HCT116 (cell line): ENCODE measurements at regions not wholly inside any gene's neighbourhood (a gene's known extent, or its start where the extent isn't known, plus 50 kb on each side); places are given as distances from the start of the nearest gene placed in this dataset.

Experiments
- ATAC-seq: fragments of 200-7000 bp; cut with Tn5 transposase; 2 replicates; pipeline ENCODE4 v1.9.1; 2020; ENCODE audit warnings: mild to moderate bottlenecking, moderate library complexity
- BruUV-seq: library from RNA; stranded (reverse); fragments of 400-500 nt; replicated peaks from 2 replicates; lab custom pipeline; 2021; lab: Mats Ljungman, UMichigan
- CTCF ChIA-PET: fragments of 300-600 bp; sonication (Branson Sonifier 250); formaldehyde crosslinking; loops from one replicate; lab custom pipeline; 2021; ENCODE audit warnings: antibody characterized with exemption; lab: Charles Lee
- POLR2A ChIA-PET: fragments of 300-600, 350-600 bp; sonication (Branson Sonifier 250); formaldehyde crosslinking; loops from one replicate; lab custom pipeline; 2021; ENCODE audit warnings: antibody characterized with exemption; lab: Charles Lee
- RAD21 ChIA-PET, 2 experiments: fragments of 300-600 bp; sonication (Branson Sonifier 250); formaldehyde crosslinking; loops; one replicate each; lab custom pipeline; 2023; ENCODE audit warnings: low total read pairs in 2 of 2; ENCODE audit not compliant: uncharacterized antibody in 2 of 2, unreplicated experiment in 2 of 2, low non-redundant PET in 1 of 2; lab: Charles Lee
- DNase-seq: peaks from one replicate; pipeline ENCODE4 v3.0.0-alpha.2; 2010; ENCODE audit warnings: low read depth, low spot score
- H2AFZ ChIP-seq: fragments of 200-600 bp; shearing (Covaris generic), sonication (generic); 2 replicates; pipeline ENCODE4 v1.6.1; 2017; ENCODE audit warnings: low read depth, mixed run types, mixed read lengths, antibody characterized with exemption, low read length; ENCODE audit not compliant: poor library complexity, severe bottlenecking
- H3K27ac ChIP-seq: 2 replicates; pipeline ENCODE4 v1.5.1; 2012; ENCODE audit warnings: low read depth, low read length
- H3K27me3 ChIP-seq: fragments of 200-600 bp; sonication (generic); 2 replicates; pipeline ENCODE4 v1.6.1; 2016; ENCODE audit warnings: mixed run types, low read length, mixed read lengths; ENCODE audit not compliant: insufficient read depth
- H3K36me3 ChIP-seq, 2 experiments: fragments of 200-500 bp in 1 of 2; fragments of 200-600 bp in 1 of 2; sonication (Bioruptor generic) in 1 of 2; sonication (generic) in 1 of 2; 2 replicates each; pipeline versions ENCODE4 v1.5.1 to v1.6.1; 2014 to 2016; ENCODE audit warnings: low read length in 2 of 2, inconsistent platforms in 1 of 2, mixed read lengths in 1 of 2, mixed run types in 1 of 2; ENCODE audit not compliant: insufficient read depth in 2 of 2, control insufficient read depth in 1 of 2
- H3K4me1 ChIP-seq, 2 experiments: fragments of 200-600 bp in 1 of 2; sonication (generic) in 1 of 2; 2 replicates each; pipeline versions ENCODE4 v1.5.1 to v1.6.1; 2012 to 2017; ENCODE audit warnings: low read length in 2 of 2, inconsistent platforms in 1 of 2, mild to moderate bottlenecking in 1 of 2, mixed read lengths in 1 of 2, mixed run types in 1 of 2, moderate library complexity in 1 of 2; ENCODE audit not compliant: insufficient read depth in 2 of 2, control insufficient read depth in 1 of 2
- H3K4me2 ChIP-seq: fragments of 200-600 bp; sonication (generic); 2 replicates; pipeline ENCODE4 v1.6.1; 2017; ENCODE audit warnings: mixed run types, low read length, mixed read lengths
- H3K4me3 ChIP-seq, 2 experiments: fragments of 200-600 bp in 1 of 2; sonication (generic) in 1 of 2; replicated peaks in 1 of 2; 2 replicates each; pipeline ENCODE4 v1.5.1; 2011 to 2016; ENCODE audit warnings: low read length in 2 of 2, control low read depth in 1 of 2, low read depth in 1 of 2, mild to moderate bottlenecking in 1 of 2, mixed read lengths in 1 of 2, mixed run types in 1 of 2
- H3K79me2 ChIP-seq: fragments of 200-600 bp; sonication (generic); 2 replicates; pipeline ENCODE4 v1.6.1; 2017; ENCODE audit warnings: mild to moderate bottlenecking, mixed run types, low read length, moderate library complexity, mixed read lengths; ENCODE audit not compliant: insufficient read depth
- H3K9ac ChIP-seq: fragments of 200-600 bp; sonication (generic); 2 replicates; pipeline ENCODE4 v1.6.1; 2016; ENCODE audit warnings: low read length, mixed read lengths
- H3K9me2 ChIP-seq: fragments of 200-600 bp; sonication (generic), shearing (Covaris generic); 2 replicates; pipeline ENCODE4 v1.6.1; 2017; ENCODE audit warnings: mixed run types, mild to moderate bottlenecking, moderate library complexity; ENCODE audit not compliant: insufficient read depth
- H3K9me3 ChIP-seq, 2 experiments: fragments of 200-500 bp in 1 of 2; fragments of 200-600 bp in 1 of 2; sonication (Bioruptor generic) in 1 of 2; sonication (generic) in 1 of 2; 2 replicates each; pipeline ENCODE4 v1.6.1; 2014 to 2017; ENCODE audit warnings: low read length in 2 of 2, mixed read lengths in 2 of 2, inconsistent platforms in 1 of 2, low read depth in 1 of 2, mild to moderate bottlenecking in 1 of 2, mixed run types in 1 of 2, moderate library complexity in 1 of 2; ENCODE audit not compliant: control insufficient read depth in 1 of 2, insufficient read depth in 1 of 2
- H4K20me1 ChIP-seq: fragments of 200-600 bp; sonication (generic), shearing (Covaris generic); 2 replicates; pipeline ENCODE4 v1.6.1; 2017; ENCODE audit warnings: mixed run types, mild to moderate bottlenecking, moderate library complexity; ENCODE audit not compliant: insufficient read depth
- EZH2 ChIP-seq: fragments of 200-600 bp; sonication (generic); IDR thresholded peaks from 2 replicates; pipeline ENCODE4 v1.6.1; 2017; ENCODE audit warnings: antibody characterized with exemption, mixed run types
- JUND ChIP-seq: IDR thresholded peaks from 2 replicates; pipeline ENCODE4 v1.6.1; 2012
- MAX ChIP-seq: IDR thresholded peaks from 2 replicates; pipeline ENCODE4 v1.6.1; 2012
- POLR2A ChIP-seq: IDR thresholded peaks from 2 replicates; pipeline ENCODE4 v1.7.0; 2011; ENCODE audit warnings: borderline replicate concordance; ENCODE audit not compliant: insufficient read depth, insufficient read length; ENCODE audit errors: extremely low read depth
- ZBTB33 ChIP-seq: IDR thresholded peaks from 2 replicates; pipeline ENCODE4 v1.6.1; 2011; ENCODE audit warnings: mild to moderate bottlenecking, low read length, moderate library complexity; ENCODE audit not compliant: insufficient replicate concordance; ENCODE audit errors: extremely low read depth
- intact Hi-C: fragments of 100-400 bp; cut with micrococcal nuclease; formaldehyde crosslinking; loops from 2 replicates; pipeline ENCODE4 v1.10.0; 2022

GRCh38 chr9:80866121-80866520 is 823.2 kb downstream of the TLE1 start:
- Histone ChIP-seq H4K20me1 (no peaks in the 10 kb centered on the region), H3K4me2 (no peak overlapping the region), H3K4me3 (no peak overlapping the region), H3K4me1 (no peaks in the 10 kb centered on the region), H3K27me3 (no peaks in the 10 kb centered on the region), H2AFZ (no peak overlapping the region), H3K9ac (no peak overlapping the region), H3K27ac (no peak overlapping the region), H3K9me3 (peaks cover 0 to 9% of the 10 kb centered on the region in 2 experiments; a peak in 2 of 4 replicates), H3K79me2 (no peaks in the 10 kb centered on the region), H3K9me2 (no peaks in the 10 kb centered on the region)
- intact Hi-C loops = no loop called here
- no peak for DNase-seq
- no peak for ATAC-seq
- RAD21 ChIA-PET = no interaction called here
- no TSS peak for BruUV-seq
- POLR2A ChIA-PET = no interaction called here
- CTCF ChIA-PET = no interaction called here
- TF ChIP-seq EZH2 (no peak), JUND (no peak)
- TF ChIP-seq, all 23 proteins: peak for 0
- H3K36me3 ChIP-seq = no peaks in the 10 kb centered on the region

GRCh38 chr9:80843028-80843427 is 846.3 kb downstream of the TLE1 start:
- H3K4me3 ChIP-seq = no peak overlapping the region
- peaks cover 0 to 3% of the 10 kb centered on the region in 2 experiments; a peak in 2 of 4 replicates for H3K9me3 ChIP-seq
- TF ChIP-seq ZBTB33 (no peak), POLR2A (no peak), MAX (no peak)
- POLR2A ChIA-PET = no interaction called here
- RAD21 ChIA-PET = no interaction called here
- ATAC-seq (no peak), DNase-seq (no peak)
- H4K20me1 ChIP-seq = no peaks in the 10 kb centered on the region
- no peaks in the 10 kb centered on the region for H3K4me1 ChIP-seq
- intact Hi-C loops = no loop called here
- H3K36me3 ChIP-seq = no peaks in the 10 kb centered on the region
- H3K79me2 ChIP-seq = no peaks in the 10 kb centered on the region
- H3K27me3 ChIP-seq = no peaks in the 10 kb centered on the region
- no TSS peak for BruUV-seq
- H2AFZ ChIP-seq = no peak overlapping the region
- no peak overlapping the region for H3K27ac ChIP-seq
- no peak overlapping the region for H3K9ac ChIP-seq
- no peak overlapping the region for H3K4me2 ChIP-seq
- CTCF ChIA-PET = no interaction called here
- H3K9me2 ChIP-seq = no peaks in the 10 kb centered on the region
